B cell (primary cell): ENCODE measurements at regions not wholly inside any gene's neighbourhood (a gene's known extent, or its start where the extent isn't known, plus 50 kb on each side); places are given as distances from the start of the nearest gene placed in this dataset.

ENCODE experiments used
- ATAC-seq: fragments of 200-7000 bp; cut with Tn5 transposase; one replicate; pipeline ENCODE4 v1.10.0; 2021; ENCODE audit warnings: low read depth, mild to moderate bottlenecking, moderate number of reproducible peaks, moderate library complexity
- CTCF ChIA-PET: fragments of 350-600 bp; sonication (Branson Sonifier 250); formaldehyde crosslinking; loops from one replicate; lab custom pipeline; 2021; ENCODE audit warnings: antibody characterized with exemption, inconsistent platforms; lab: Charles Lee
- POLR2A ChIA-PET: fragments of 350-600 bp; sonication (Branson Sonifier 250); formaldehyde crosslinking; loops from one replicate; lab custom pipeline; 2021; ENCODE audit warnings: antibody characterized with exemption; lab: Charles Lee
- DNase-seq: peaks from one replicate; pipeline ENCODE4 v3.0.0; 2013
- H2AFZ ChIP-seq: 2 replicates; pipeline ENCODE4 v1.6.1; 2012; ENCODE audit warnings: mild to moderate bottlenecking, low read depth, low read length; ENCODE audit not compliant: insufficient read depth, poor library complexity, severe bottlenecking
- H3K27ac ChIP-seq, 2 donors: 1 replicate in 1 of 2; 2 replicates in 1 of 2; pipeline ENCODE4 v1.5.1; 2012 to 2013; ENCODE audit warnings: low read length in 2 of 2, mild to moderate bottlenecking in 2 of 2, moderate library complexity in 1 of 2
- H3K27me3 ChIP-seq, 4 experiments: fragments of 200-600 bp in 1 of 4; sonication (generic) in 1 of 4; replicated peaks in 1 of 4; 1 replicate in 2 of 4; 2 replicates in 2 of 4; pipeline versions ENCODE4 v1.6.1 to v1.7.0; 2013 to 2016; ENCODE audit warnings: low read length in 3 of 4, mild to moderate bottlenecking in 2 of 4, mixed read lengths in 1 of 4, moderate library complexity in 1 of 4; ENCODE audit not compliant: insufficient read depth in 4 of 4, control insufficient read depth in 3 of 4; ENCODE audit errors: control extremely low read depth in 1 of 4
- H3K36me3 ChIP-seq, 2 experiments: replicated peaks in 1 of 2; 1 replicate in 1 of 2; 2 replicates in 1 of 2; pipeline versions ENCODE4 v1.6.1 to v1.7.1; 2013; ENCODE audit warnings: low read length in 1 of 2; ENCODE audit not compliant: insufficient read depth in 2 of 2, control insufficient read depth in 1 of 2; ENCODE audit errors: control extremely low read depth in 1 of 2, extremely low read depth in 1 of 2
- H3K4me1 ChIP-seq, 2 donors: fragments of 200-600 bp in 1 of 2; sonication (generic) in 1 of 2; 1 replicate in 1 of 2; 2 replicates in 1 of 2; pipeline versions ENCODE4 v1.5.1 to v1.6.1; 2013 to 2017; ENCODE audit warnings: low read length in 2 of 2; ENCODE audit not compliant: control insufficient read depth in 2 of 2, insufficient read depth in 2 of 2
- H3K4me2 ChIP-seq: replicated peaks from 2 replicates; pipeline ENCODE3; 2012; ENCODE audit warnings: mild to moderate bottlenecking, low read depth, low read length; ENCODE audit not compliant: poor library complexity, severe bottlenecking
- H3K4me3 ChIP-seq, 5 experiments: fragments of 200-600 bp in 1 of 5; sonication (generic) in 1 of 5; 1 replicate in 3 of 5; 2 replicates in 2 of 5; pipeline versions ENCODE4 v1.5.1 to v1.7.0; 2011 to 2016; ENCODE audit warnings: low read length in 4 of 5, mild to moderate bottlenecking in 4 of 5, low read depth in 2 of 5, control low read depth in 1 of 5, moderate library complexity in 1 of 5; ENCODE audit not compliant: insufficient read depth in 1 of 5; ENCODE audit errors: control extremely low read depth in 1 of 5, extremely low read depth in 1 of 5
- H3K79me2 ChIP-seq: fragments of 200-600 bp; sonication (generic); one replicate; pipeline ENCODE4 v1.6.0; 2016; ENCODE audit warnings: low read length; ENCODE audit not compliant: control insufficient read depth, insufficient read depth
- H3K9ac ChIP-seq: fragments of 200-600 bp; sonication (generic); 2 replicates; pipeline ENCODE4 v1.6.1; 2017; ENCODE audit warnings: mild to moderate bottlenecking, low read length, moderate library complexity
- H3K9me3 ChIP-seq, 3 donors: one replicate each; pipeline versions ENCODE4 v1.6.1 to v1.7.1; 2013; ENCODE audit warnings: low read length in 2 of 3; ENCODE audit not compliant: control insufficient read depth in 2 of 3, insufficient read depth in 1 of 3; ENCODE audit errors: control extremely low read depth in 1 of 3
- H4K20me1 ChIP-seq: 2 replicates; pipeline ENCODE4 v1.6.0; 2012; ENCODE audit warnings: mild to moderate bottlenecking, low read length; ENCODE audit not compliant: insufficient read depth, control insufficient read depth, poor library complexity, severe bottlenecking
- H3K27ac Mint-ChIP-seq: one replicate; pipeline ENCODE4 v1.8.0; 2021; ENCODE audit warnings: mixed read lengths
- H3K27me3 Mint-ChIP-seq: one replicate; pipeline ENCODE4 v1.8.0; 2021; ENCODE audit warnings: mixed read lengths
- H3K4me1 Mint-ChIP-seq: one replicate; pipeline ENCODE4 v1.8.0; 2021; ENCODE audit warnings: mixed read lengths
- H3K4me3 Mint-ChIP-seq: one replicate; pipeline ENCODE4 v1.8.0; 2021; ENCODE audit warnings: mixed read lengths
- H3K9me3 Mint-ChIP-seq: one replicate; pipeline ENCODE4 v1.8.0; 2022; ENCODE audit warnings: mixed read lengths; ENCODE audit not compliant: insufficient read depth
- CTCF ChIP-seq: fragments of 200-600 bp; IDR thresholded peaks from one replicate; pipeline ENCODE4 v1.8.0; 2022; ENCODE audit warnings: antibody characterized with exemption, mild to moderate bottlenecking
- EZH2 ChIP-seq: IDR thresholded peaks from 2 replicates; pipeline ENCODE4 v1.6.1; 2012; ENCODE audit warnings: borderline replicate concordance, low read depth, mild to moderate bottlenecking, moderate library complexity, low read length; ENCODE audit not compliant: insufficient read depth, poor library complexity, severe bottlenecking
- WGBS: methylation state at CpG from one replicate; pipeline ENCODE4 v1.1.5; 2013; ENCODE audit warnings: missing lambda C conversion rate; ENCODE audit not compliant: insufficient coverage; 5-methylcytosine and 5-hydroxymethylcytosine counted together
- intact Hi-C: fragments of 100-400 bp; cut with micrococcal nuclease; formaldehyde crosslinking; loops from one replicate; pipeline ENCODE4 v1.10.0; 2022

- intact Hi-C loops: no loop called here
- H3K27me3 ChIP-seq: no peaks in the 10 kb centered on the region
- CTCF ChIA-PET: no interaction called here
- H3K4me3 ChIP-seq: no peak overlapping the region
- H4K20me1 ChIP-seq: no peaks in the 10 kb centered on the region
- POLR2A ChIA-PET: no interaction called here
- no peak overlapping the region for H3K4me2 ChIP-seq
- no peaks in the 10 kb centered on the region for H3K79me2 ChIP-seq
- ATAC-seq (no peak), DNase-seq (no peak)
- H3K27me3 Mint-ChIP-seq: no peaks in the 10 kb centered on the region
- no peak overlapping the region for H3K4me3 Mint-ChIP-seq
- no peak overlapping the region for H3K27ac Mint-ChIP-seq
- no peaks in the 10 kb centered on the region for H3K4me1 Mint-ChIP-seq
- no peak overlapping the region for H3K27ac ChIP-seq
- H2AFZ ChIP-seq: no peak overlapping the region
- TF ChIP-seq CTCF (no peak), EZH2 (no peak)
- no CpG with 5 or more reads among the region's 1 CpG for WGBS
- H3K4me1 ChIP-seq: no peaks in the 10 kb centered on the region
- no peak overlapping the region for H3K9ac ChIP-seq
- peaks cover 0 to 3% (median 0%) of the 10 kb centered on the region in 3 donors for H3K9me3 ChIP-seq
- no peaks in the 10 kb centered on the region for H3K36me3 ChIP-seq
- H3K9me3 Mint-ChIP-seq: peaks cover 6% of the 10 kb centered on the region
Measured at GRCh38 chr3:83706669-83707068, 1252.1 kb upstream of the CADM2 start.

GRCh38 chr3:83715307-83715706, 1243.5 kb upstream of the CADM2 start:
- Mint-ChIP-seq H3K27ac (no peak overlapping the region), H3K4me1 (no peaks in the 10 kb centered on the region), H3K9me3 (no peaks in the 10 kb centered on the region), H3K27me3 (no peaks in the 10 kb centered on the region), H3K4me3 (no peak overlapping the region)
- no peaks in the 10 kb centered on the region for H3K9me3 ChIP-seq
- 78% methylated on average over 3 of the region's 5 CpGs for WGBS
- H3K79me2 ChIP-seq: no peaks in the 10 kb centered on the region
- no peaks in the 10 kb centered on the region for H3K4me1 ChIP-seq
- no peak overlapping the region for H3K4me2 ChIP-seq
- no peak overlapping the region for H2AFZ ChIP-seq
- no peaks in the 10 kb centered on the region for H4K20me1 ChIP-seq
- no peak for TF ChIP-seq CTCF
- TF ChIP-seq EZH2: no peak
- no peak overlapping the region for H3K27ac ChIP-seq
- DNase-seq (no peak), ATAC-seq (no peak)
- CTCF ChIA-PET: no interaction called here
- no peaks in the 10 kb centered on the region for H3K36me3 ChIP-seq
- H3K9ac ChIP-seq: no peak overlapping the region
- POLR2A ChIA-PET: no interaction called here
- H3K27me3 ChIP-seq: no peaks in the 10 kb centered on the region
- no peak overlapping the region for H3K4me3 ChIP-seq
- intact Hi-C loops: no loop called here
